Erythroblast (primary cell): ENCODE measurements at regions not wholly inside any gene's neighbourhood (a gene's known extent, or its start where the extent isn't known, plus 50 kb on each side); places are given as distances from the start of the nearest gene placed in this dataset.

Source experiments
- GATA1 ChIP-seq: IDR thresholded peaks from 2 replicates; pipeline ENCODE4 v1.6.1; 2011; ENCODE audit warnings: low read depth, mild to moderate bottlenecking, control low read depth, low read length, moderate library complexity
- POLR2A ChIP-seq: IDR thresholded peaks from 2 replicates; pipeline ENCODE4 v1.6.1; 2011; ENCODE audit warnings: mild to moderate bottlenecking, low read length

GRCh38 chr21:24829397-24829796 is 777.9 kb downstream of the MRPL39 start:
- TF ChIP-seq POLR2A (no peak), GATA1 (no peak)
